Germinal center (tissue), 1 donor: ENCODE measurements at regions not wholly inside any gene's neighbourhood (a gene's known extent, or its start where the extent isn't known, plus 50 kb on each side); places are given as distances from the start of the nearest gene placed in this dataset.
"Not testable (repeated sequence)": the region's sequence is repeated elsewhere in the genome, so short reads cannot be mapped to it uniquely, and the experiment has no call there.

ENCODE experiments used
- DNase-seq: peaks from one replicate; pipeline ENCODE4 v3.0.0; 2012; ENCODE audit warnings: mixed read lengths, low spot score

DNA sequence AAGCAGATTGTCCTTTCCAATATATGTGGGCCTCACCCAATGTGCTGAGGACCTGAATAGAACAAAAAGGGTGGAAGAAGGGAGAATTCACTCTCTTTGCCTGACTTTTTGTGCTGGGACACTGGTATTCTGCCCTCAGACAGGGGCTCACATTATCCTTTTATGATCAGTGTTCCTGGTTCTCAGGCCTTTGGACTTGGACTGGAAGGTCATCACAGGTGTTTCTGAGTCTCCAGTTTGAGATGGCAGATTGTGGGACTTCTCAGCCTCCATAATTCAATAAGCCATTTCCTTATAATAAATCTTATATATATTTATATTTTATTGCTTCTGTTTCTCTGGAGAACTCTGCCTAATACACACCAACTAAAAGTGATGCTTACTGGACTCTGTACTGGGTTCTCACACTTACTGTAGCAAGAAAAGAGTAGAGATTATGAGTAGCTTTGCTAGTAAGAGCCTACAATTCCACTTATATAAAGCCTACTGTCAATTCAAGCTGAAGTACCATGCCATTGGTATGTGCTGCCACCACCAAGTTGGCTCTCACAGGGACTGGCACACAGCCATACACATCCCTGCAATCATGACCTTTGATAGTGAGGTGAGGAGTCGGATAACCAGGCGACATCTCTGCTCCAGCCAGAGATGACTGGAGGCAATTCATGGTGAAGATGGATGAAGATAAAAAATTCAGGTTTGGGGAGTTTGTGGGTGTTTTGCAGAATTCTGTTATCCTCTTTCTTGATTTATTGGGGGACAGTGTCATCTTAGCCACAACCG is 130.7 kb upstream of the NR3C1 start:
- no peak for DNase-seq

DNA sequence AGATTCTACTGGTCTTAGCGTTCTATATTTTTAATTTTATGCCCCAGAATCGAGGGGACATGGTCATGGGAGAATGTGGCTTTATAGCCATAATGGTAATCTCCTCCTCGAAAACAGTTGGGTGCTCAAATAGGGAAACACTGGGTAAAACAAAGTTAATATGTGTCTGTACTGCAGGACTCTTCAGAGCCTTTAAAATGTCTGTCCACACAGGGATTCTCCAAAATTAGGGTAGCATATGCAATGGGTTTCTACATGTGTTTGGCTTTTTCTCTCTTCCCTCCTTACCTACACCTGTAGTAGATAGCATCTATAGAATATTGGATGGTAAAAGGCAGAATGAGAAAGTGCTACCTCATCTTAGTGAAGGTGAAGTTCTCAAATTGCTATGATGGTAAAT is 130.0 kb upstream of the NR3C1 start:
- no peak for DNase-seq

DNA sequence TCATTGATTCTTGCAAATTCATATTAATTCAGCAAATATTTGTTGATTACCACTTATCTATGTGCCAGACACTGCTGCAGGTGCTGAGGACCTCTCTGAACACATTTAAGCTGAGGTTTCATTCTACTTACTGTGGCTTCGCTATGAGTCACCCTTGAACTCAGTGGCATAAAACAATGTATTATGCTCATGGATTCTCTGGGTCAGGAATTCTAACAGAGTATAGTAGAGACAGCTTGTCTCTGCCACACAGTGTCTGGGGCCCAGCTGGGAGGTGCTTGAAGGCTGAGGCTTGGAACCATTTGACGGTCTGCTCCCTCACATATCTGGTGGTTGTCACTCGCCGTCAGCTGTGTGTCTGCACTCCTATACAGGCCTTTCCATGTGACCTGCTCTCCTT is 124.3 kb upstream of the NR3C1 start:
- no peak for DNase-seq

DNA sequence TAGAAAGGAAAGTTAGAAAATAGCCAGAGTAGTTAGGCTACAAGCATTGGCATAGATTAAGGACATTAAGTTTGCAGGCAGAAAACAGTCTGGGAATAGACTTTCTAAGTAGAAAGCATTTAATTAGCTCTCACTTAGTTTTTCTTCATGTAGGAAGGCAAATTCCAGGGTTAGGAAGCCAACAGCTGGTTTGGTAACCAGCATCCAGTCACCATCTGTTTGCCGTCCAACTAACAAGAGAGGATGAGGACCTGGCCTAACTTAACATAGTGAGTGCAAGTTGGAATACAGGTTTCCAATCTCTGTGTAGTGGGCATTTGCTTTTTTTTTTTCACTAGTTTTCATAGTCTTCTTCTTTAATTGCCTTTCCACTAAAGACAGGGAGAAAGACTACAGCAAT is 121.7 kb upstream of the NR3C1 start:
- DNase-seq: no peak

DNA sequence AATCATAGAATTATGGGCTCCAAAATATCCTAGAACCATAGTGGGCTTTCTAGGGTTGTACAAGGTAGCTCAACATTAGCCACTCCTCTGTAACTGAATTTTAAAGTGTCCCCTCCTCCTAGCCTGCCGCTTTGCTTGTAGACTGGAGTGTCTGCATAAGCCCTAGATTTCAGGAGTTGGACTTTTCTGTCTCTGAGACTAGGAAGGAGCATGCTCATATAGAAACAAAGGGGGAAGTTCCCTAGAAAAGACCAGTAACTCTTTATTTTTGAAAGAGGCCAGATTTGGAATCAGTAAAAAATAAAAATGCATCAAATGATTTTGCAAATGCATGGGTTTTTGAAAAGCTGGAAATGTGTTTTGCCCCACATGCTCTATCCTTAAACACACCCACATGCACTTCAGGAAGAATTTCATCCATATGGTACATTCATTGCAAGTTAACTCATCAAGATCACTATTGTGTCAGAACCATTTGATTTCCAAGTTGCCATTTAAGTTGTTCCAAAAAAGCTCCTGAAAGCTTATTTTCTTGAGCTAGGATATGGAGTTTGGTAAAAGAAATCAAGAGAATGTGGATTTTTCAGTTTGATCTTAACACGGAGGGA is 121.0 kb upstream of the NR3C1 start:
- DNase-seq: no peak

DNA sequence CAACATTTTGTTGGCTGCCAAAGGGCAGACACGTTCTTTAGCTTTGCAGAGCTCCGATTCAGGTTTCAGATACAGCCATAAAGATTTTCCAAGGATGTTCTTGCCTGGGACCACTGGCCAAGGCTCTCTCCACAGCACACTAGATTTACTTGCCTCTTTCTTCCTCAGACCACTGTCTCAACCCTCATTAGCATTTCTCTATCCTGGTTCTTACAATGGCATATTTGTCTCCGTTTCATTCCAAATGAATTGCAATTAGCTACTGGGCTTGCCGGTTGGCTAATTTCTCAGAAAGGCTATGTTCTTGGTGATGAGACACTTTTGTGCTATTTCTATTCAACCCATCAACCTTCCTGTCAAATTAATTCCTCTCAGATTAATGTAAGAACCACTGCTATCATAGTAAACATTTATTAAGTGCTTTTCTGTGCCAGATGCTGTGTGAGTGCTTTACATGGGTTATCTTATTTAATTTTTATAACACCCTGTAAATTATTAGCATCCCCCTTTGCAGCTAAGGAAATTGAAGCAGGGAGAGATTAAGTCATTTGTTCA is 118.4 kb upstream of the NR3C1 start:
- no peak for DNase-seq

DNA sequence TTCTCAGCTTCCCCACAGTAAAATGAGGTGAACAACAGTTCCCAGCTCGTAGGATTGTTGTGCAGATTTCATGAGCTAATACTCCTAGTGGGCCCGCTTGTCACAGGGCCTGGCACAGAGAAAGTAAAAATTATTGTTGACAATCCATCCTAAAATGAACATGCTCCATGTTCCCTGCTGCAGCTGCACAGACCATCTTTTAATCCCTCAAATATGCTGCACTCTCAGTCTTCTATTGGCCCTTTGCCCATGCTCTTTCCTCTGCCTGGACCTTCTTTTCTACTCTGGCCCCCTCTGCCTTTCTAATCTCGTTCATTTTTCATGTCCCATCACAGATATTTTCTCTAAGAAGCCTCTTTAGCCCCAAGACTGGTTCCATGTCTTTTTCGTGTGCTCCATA is 117.7 kb upstream of the NR3C1 start:
- no peak for DNase-seq

DNA sequence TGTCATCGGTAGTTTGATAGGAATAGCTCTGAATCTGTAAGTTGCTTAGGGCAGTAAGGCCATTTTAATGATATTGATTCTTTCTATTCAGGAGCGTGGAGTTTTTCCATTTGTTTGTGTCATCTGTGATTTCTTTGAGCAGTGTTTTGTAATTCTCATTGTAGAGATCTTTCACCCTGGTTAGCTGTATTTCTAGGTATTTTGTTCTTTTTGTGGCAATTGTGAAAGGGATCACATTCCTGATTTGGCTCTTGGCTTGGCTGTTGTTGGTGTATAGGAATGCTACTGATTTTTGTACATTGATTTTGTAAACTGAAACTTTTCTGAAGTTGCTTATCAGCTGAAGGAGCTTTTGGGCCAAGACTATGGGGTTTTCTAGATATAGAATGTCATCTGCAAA is 115.7 kb upstream of the NR3C1 start:
- DNase-seq: not testable (repeated sequence)

DNA sequence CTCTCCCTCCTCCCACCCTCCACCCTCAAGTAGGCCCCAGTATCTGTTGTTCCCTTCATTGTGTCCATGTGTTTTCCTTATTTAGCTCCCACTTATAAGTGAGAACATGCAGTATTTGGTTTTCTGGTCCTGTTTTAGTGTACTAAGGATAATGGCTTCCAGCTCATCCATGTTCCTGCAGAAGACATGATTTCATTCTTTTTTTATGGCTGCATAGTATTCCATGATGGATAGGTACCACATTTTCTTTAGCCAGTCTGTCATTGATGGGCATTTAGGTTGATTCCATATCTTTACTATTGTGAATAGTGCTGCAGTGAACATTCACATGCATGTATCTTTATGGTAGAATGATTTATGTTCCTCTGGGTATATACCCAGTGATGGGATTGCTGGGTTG is 114.3 kb upstream of the NR3C1 start:
- not testable (repeated sequence) for DNase-seq

DNA sequence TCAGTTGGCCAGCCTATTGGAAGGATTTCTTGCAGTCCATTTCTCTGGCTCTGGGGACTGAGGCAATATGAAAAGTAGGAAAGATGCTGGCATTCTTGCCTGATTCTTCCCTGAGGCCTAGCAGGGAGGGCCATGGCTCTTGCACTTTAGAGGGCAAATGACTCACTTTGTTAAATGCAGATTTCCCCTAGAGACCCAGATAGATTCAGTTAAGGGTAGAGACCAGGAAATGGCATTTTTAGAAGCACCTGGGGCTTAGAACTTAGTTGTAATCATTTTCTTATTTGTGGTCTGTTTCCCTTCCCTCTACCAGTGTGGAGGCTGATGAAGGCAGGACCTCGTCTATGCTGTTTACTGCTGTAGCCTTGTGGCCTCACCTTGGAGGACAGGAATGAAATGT is 112.8 kb upstream of the NR3C1 start:
- DNase-seq: peak; percentile 11

DNA sequence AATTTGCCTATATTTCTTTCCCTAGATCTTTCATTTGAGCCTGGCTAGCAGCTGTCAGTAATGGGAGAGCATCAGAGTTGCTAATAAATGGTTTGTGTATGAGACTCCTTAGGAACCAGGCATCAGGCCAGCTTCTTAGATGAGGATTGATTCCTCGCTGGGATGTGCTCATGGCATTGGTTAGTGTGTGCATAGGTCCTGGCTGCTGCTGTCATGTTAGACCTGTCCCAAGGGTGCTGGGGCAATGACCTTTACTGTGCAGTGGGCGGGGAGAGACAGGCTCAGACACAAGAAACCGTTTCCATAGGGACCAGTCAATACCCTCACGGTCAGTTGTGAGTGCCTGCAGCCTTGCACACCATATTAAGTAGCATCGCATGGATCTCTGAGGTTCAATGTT is 112.3 kb upstream of the NR3C1 start:
- DNase-seq: no peak

DNA sequence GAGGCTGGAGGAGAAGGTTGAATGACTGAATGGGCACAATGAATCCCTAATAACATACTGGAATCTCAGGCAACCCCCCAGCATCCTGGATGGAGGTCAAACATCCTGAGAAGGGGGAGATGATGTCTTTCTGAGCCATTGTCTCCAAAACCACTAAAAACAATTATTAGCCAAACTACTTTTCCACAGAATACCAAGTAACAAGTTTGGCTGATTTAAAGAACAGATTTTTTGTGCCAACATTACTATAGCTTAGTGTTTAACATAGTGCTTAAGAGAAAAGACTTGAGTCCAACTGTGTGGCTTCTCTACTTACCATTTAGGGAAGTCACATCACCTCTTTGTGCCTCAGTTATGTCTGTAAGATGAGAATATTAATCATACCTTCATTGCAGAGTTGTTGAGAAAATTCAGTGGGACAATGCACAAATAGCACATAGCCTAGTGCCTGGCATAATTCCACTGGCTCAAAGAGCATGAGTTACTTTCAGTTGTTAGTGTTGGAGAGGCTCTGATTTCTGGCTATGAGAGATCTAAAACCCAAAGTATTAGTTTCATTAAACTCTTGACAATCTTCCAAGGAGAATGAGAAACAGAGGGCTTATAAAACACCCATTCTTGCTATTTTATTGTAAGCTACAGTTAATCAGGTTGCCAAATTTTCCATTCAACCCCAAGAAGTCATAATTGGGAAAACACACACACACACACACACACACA is 111.3 kb upstream of the NR3C1 start:
- DNase-seq: no peak

DNA sequence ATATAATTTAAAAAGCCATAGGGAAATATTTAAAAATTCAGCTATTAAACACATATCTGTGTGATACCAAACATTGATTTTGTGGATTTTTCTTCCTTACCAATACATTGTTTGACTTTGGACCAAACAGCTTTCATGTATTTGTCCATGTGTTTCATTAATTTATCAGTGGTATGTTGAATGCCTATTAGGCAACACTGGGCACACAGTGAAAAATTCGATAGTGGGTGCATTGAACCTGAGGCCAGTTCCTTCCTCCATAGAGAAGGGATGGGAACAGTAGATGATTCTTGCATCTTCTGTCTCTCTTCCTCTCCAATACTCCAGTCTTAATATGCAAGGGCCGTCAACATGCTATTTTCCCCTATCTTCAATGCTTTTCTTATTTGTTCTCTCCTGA is 110.2 kb upstream of the NR3C1 start:
- no peak for DNase-seq

DNA sequence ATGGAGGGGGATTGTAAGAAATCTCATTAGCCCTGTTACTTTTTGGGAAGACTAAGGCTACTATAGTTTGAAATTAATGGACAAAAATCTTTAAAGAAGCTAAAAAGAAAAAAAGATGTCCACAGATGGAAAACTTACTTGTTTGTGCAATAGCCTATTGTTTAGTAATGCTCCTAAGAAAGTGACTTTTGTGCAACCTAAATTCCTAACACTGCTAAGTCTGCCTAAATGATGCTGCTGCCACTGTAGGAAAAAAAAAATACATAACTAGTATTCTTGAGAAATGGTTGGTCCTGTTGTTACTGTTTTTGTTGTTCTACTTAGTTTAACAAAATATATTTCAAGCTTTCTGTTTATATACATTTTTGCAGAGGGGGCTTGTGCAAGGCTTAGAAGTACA is 108.2 kb upstream of the NR3C1 start:
- no peak for DNase-seq

DNA sequence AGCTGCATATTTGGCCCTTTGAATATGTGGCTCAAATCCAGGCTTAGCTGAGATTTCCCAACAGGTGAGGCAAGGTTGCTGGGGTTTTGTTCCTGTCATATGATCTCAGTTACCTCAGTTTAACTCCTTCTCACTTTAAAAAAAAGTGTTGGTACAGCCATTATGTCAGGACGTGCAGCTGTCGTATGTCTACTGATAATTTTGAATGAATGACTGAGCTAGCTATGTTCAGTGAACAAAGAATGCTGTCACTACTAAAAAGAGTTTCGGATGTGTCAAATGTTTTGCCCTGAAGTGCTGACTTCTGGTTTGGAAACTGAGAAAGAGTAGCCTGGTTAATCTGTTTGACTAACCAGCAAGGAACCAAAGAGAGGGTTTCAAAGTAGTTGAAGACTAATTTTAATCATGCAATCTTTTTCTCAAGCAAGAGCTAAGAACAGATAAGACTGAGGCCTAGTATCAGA is 106.3 kb upstream of the NR3C1 start:
- DNase-seq: no peak

DNA sequence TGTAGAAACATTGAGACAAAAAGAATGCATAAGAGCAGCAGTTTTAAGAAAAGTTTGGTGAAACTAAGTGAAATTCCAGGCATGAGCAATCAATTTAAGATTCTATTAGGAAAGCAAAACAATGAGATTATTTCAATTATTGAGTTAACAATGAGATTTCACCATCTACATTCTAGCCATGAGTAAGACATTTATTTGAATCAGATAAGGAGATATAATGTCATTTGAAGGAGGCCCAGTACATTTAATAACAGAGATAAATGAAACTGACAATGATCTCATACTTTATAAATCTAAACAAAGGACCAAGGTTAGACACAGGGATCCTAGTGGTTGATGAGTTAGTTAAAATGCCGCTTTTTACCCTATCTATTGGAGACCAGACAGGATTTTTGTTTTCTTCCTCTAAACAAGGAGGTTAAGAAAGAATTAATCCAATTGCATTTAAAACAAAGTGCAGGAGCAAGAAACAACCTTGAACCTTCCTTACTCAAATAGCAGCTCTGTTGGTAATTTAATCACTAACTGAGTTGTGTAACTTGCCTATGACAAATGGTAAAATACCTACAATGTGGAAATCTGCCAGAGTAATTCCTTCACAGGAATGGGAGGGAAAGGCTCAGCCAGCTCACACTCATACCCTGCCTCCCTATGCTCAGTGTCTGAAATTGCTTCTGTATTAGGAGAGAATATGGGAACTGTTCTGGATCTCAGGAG is 103.5 kb upstream of the NR3C1 start:
- DNase-seq: no peak

DNA sequence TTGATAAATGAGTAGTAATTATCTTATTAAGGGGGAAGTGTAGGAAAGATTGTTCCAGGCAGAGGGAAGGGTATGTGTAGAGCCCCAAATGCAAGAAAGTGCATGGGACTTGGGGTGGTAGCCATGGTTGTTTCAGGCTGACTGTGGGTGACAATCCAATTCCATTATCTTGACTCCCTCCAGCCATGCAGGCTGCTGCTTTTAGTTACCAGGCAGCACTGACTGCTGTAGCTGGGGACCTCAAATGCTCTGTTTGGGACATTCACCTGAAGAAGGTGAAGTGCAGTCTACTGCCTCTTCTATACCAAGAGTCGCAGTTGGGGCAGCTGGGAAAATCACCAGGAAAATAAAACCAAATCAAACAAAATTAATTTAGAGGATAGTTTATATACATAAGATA is 102.4 kb upstream of the NR3C1 start:
- DNase-seq: no peak

DNA sequence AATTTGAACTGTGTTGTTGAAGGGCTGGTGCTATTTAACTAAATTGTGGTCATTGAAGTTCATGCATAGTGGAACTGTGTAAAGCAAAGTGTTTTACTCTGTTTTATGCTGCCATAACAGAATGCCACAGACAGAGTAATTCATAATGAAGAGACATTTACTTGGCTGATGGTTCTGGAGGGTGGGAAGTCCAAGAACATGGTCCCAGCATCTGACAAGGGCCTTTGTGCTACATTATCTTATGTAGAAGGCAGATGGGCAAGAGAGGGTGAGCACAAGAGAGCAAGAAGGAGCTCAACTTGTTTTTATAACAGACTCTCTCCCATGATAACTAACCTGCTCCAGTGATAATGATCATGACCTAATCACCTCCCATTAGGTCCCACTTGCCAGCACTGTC is 101.9 kb upstream of the NR3C1 start:
- DNase-seq: no peak

DNA sequence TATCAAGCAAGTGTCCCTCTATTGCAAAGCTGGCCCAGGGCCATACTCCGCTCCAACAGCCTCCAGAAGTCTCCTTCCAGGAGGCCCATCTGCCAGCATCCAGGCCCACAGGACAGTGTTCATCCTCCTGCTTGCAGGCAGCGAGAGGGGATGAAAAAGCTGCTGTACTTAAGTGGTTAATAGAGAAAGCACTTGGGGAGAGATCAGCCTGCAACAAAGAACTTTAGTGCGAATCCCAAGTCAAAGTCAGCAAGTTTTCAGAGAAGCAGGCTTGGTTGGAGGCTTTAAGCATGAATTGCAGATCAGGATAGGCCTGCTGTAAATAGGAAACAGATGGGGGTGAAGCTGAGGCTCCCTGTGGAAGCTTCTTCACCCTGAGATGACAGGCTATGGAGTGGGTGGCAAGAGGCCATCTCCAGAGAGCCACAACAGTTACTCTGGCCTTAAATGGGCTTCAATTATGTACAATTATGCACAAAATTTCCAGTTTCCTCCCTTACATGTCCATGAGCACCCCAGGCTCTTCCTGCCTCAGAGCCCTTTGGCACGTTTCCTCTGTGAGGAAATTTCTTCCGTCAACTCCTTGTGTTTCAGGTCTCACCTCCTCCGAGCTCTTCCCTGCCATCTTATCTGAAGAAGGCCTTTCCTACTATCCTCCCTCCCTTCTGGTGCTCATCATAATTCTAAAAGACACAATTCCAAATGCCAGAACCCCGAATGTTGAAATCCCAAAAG is 98.0 kb upstream of the NR3C1 start:
- DNase-seq: no peak

DNA sequence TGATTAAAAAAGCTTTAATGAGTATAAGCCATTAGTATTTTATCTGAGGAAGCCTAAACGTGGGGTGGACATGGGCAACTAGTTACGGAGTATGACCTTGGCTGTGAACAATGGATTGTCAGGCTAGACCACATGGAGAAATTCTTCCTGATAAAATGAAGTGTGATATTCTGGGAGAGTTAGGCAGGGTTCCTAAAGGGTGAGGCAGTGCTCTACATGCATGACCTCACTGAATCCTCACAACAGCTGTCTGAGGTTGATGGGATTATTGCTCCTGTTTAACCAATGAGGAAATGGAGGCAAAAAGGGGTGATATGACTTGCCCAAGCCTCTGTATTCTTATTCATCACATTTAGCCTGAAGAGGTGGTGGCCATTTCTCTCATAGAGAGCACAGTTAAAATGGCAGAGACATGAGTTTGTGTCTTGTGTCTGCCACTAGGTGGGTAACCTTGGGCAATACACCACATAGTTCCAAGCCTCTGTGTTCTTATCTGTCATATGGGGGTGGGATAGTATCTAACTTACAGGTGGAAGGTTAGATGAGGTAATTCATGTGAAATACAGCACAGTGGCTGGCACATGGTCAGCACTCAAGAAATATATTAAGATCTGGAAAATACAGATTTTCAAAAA is 96.1 kb upstream of the NR3C1 start:
- no peak for DNase-seq

DNA sequence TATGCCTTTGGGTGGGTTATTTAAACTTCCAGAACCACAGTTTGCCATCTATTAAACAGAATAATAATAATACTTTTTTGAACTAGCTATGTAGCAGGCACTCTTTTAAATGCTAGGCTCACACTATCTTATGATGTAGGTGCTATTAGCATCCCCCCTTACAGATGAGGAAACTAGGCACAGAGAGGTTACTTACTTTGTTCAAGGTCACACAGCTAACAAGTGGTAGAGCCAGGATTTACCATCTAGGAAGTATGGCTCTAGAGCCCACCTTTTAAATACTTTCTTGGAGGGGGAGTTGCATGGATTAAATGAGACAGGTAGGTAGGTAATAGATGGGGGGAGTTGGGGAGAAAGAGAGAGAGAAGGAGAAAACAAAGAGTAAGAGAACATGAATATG is 95.3 kb upstream of the NR3C1 start:
- no peak for DNase-seq
